ENCODE measurements at regions not wholly inside any gene's neighbourhood (a gene's known extent, or its start where the extent isn't known, plus 50 kb on each side); places are given as distances from the start of the nearest gene placed in this dataset.

DNA sequence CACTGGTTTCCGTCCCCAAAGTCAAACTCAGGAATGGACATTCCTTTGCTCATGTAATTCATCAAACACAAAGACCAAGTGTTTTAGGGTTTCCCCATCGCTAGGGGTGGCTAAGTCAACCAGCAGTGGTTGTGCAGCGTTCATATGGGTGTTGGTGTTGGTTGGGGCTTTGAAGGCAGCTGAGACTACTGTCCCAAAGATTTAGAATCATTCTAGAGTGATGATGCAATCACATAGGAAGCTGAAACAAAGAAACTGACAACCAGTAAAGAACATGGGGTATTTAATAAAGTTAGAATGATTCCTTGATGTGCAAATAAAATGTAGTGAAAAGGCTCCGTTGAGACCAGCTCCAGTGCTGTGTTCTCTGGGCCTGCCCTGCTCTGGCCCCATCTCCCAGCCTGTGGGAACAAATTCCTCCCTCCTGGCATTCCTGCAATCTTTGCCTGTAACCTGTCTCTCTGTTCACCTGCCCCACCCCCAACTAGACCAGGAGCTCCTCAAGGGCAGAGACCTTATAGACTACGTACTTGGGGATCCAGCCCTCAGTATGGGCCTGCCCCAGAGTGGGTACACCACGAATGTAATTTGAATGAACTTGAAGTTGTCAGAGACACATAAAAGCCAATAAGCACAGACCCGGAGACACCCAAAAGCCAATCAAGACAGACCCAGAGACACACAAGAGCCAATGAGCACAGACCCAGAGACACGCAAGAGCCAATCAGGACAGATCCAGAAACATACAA is 191.7 kb upstream of the TWIST2 start:
- H3K4me3 Mint-ChIP-seq = no peak overlapping the region
- H3K27me3 Mint-ChIP-seq (ENCODE audit: low read depth) = peaks cover 9% of the 10 kb centered on the region
- H3K36me3 Mint-ChIP-seq (ENCODE audit: low read depth) = no peaks in the 10 kb centered on the region
- TF ChIP-seq, protein P1, sequence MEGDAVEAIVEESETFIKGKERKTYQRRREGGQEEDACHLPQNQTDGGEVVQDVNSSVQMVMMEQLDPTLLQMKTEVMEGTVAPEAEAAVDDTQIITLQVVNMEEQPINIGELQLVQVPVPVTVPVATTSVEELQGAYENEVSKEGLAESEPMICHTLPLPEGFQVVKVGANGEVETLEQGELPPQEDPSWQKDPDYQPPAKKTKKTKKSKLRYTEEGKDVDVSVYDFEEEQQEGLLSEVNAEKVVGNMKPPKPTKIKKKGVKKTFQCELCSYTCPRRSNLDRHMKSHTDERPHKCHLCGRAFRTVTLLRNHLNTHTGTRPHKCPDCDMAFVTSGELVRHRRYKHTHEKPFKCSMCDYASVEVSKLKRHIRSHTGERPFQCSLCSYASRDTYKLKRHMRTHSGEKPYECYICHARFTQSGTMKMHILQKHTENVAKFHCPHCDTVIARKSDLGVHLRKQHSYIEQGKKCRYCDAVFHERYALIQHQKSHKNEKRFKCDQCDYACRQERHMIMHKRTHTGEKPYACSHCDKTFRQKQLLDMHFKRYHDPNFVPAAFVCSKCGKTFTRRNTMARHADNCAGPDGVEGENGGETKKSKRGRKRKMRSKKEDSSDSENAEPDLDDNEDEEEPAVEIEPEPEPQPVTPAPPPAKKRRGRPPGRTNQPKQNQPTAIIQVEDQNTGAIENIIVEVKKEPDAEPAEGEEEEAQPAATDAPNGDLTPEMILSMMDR (IDR thresholded peaks at IDR 0.05; ENCODE audit: unreplicated experiment in 3 of 3) = no peak
- H3K9me3 Mint-ChIP-seq = peaks cover under 1% of the 10 kb centered on the region
- H3K4me1 Mint-ChIP-seq = peaks cover 68% of the 10 kb centered on the region
- peak overlapping the region in 2 of 3 experiments; percentile 35 to 88 for H3K27ac Mint-ChIP-seq

GRCh38 chr2:238657132-238658053 is 190.5 kb upstream of the TWIST2 start:
- Mint-ChIP-seq H3K36me3 (ENCODE audit: low read depth) (no peaks in the 10 kb centered on the region), H3K27ac (peak overlapping the region; percentile 35 to 88 (median 56)), H3K27me3 (ENCODE audit: low read depth) (peaks cover 9% of the 10 kb centered on the region), H3K4me1 (peaks cover 68% of the 10 kb centered on the region), H3K9me3 (peaks cover 2% of the 10 kb centered on the region), H3K4me3 (peak overlapping the region in 1 of 3 experiments; percentile 17)
- TF ChIP-seq, protein P1 (IDR thresholded peaks at IDR 0.05; ENCODE audit: unreplicated experiment in 3 of 3) = no peak

DNA sequence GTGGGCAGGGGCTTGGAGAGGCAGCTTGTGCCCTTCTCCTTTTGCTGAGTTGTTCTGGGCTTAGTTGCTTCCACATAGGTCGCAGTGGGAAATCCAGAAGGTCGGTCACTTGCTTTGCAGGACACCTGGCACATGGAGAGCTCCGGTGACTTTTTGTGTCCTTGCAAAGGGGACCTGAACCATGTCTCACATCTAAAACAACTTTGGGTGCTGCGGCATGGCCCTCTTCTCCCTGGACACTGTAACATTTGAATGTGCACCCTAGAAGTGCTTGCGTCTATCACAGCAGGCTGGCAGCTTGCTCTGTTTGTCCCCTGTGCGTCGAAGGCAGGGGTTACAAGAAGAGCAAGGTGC is 189.9 kb upstream of the TWIST2 start:
- TF ChIP-seq, protein P1 (IDR thresholded peaks at IDR 0.05; ENCODE audit: unreplicated experiment in 3 of 3) = no peak
- peaks cover 9% of the 10 kb centered on the region for H3K27me3 Mint-ChIP-seq (ENCODE audit: low read depth)
- H3K4me1 Mint-ChIP-seq = peaks cover 63% of the 10 kb centered on the region
- no peak overlapping the region for H3K4me3 Mint-ChIP-seq
- no peaks in the 10 kb centered on the region for H3K36me3 Mint-ChIP-seq (ENCODE audit: low read depth)
- H3K9me3 Mint-ChIP-seq = peaks cover 7% of the 10 kb centered on the region
- peak overlapping the region in 2 of 3 experiments; percentile 35 to 58 for H3K27ac Mint-ChIP-seq

- H3K4me3 Mint-ChIP-seq = peak overlapping the region in 1 of 3 experiments; percentile 29
- peaks cover 13% of the 10 kb centered on the region for H3K9me3 Mint-ChIP-seq
- TF ChIP-seq, protein P1 (IDR thresholded peaks at IDR 0.05; ENCODE audit: unreplicated experiment in 3 of 3) = no peak
- peak overlapping the region; percentile 78 to 96 (median 83) for H3K27ac Mint-ChIP-seq
- H3K27me3 Mint-ChIP-seq (ENCODE audit: low read depth) = peaks cover 5% of the 10 kb centered on the region
- H3K4me1 Mint-ChIP-seq = peaks cover 57% of the 10 kb centered on the region
- no peaks in the 10 kb centered on the region for H3K36me3 Mint-ChIP-seq (ENCODE audit: low read depth)
Measured at GRCh38 chr2:238658820-238659219, 189.1 kb upstream of the TWIST2 start.

- H3K27ac Mint-ChIP-seq = peak overlapping the region; percentile 78 to 96 (median 83)
- peak overlapping the region in 1 of 3 experiments; percentile 29 for H3K4me3 Mint-ChIP-seq
- H3K9me3 Mint-ChIP-seq = peaks cover 15% of the 10 kb centered on the region
- H3K27me3 Mint-ChIP-seq (ENCODE audit: low read depth) = peaks cover 5% of the 10 kb centered on the region
- peaks cover 53% of the 10 kb centered on the region for H3K4me1 Mint-ChIP-seq
- no peaks in the 10 kb centered on the region for H3K36me3 Mint-ChIP-seq (ENCODE audit: low read depth)
- TF ChIP-seq, protein P1 (IDR thresholded peaks at IDR 0.05; ENCODE audit: unreplicated experiment in 3 of 3) = no peak
Measured at GRCh38 chr2:238659231-238659630, 188.7 kb upstream of the TWIST2 start.
